ENCODE measurements at regions not wholly inside any gene's neighbourhood (a gene's known extent, or its start where the extent isn't known, plus 50 kb on each side); places are given as distances from the start of the nearest gene placed in this dataset.

DNA sequence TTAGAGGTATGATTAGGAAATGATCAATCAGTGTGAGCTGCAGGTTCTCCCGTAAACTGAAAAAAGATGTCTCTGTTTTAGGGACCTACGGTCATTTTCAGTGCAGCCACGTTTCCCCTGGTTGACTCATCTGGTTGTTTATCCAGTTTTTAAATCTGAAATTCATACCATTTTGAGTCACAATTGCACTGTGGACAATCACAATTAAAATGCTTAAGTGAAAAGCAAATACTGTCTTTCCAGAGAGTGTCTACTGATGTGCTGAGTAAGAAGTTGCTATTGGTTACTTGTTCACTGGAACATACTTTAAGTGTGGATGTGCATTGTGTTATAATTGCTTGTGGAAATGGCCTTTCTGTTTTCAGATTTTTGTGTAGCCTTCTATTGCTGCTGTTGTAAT, 305.1 kb upstream of the SASH1 start:
- intact Hi-C loops (cut with DNase I), result no loop called here
- no peaks in the 10 kb centered on the region for H3K9me3 ChIP-seq
- DNase-seq, result no peak
- H3K27me3 ChIP-seq, result peaks cover 0 to 3% (median 0%) of the 10 kb centered on the region in 4 donors
- TF ChIP-seq, protein P1, sequence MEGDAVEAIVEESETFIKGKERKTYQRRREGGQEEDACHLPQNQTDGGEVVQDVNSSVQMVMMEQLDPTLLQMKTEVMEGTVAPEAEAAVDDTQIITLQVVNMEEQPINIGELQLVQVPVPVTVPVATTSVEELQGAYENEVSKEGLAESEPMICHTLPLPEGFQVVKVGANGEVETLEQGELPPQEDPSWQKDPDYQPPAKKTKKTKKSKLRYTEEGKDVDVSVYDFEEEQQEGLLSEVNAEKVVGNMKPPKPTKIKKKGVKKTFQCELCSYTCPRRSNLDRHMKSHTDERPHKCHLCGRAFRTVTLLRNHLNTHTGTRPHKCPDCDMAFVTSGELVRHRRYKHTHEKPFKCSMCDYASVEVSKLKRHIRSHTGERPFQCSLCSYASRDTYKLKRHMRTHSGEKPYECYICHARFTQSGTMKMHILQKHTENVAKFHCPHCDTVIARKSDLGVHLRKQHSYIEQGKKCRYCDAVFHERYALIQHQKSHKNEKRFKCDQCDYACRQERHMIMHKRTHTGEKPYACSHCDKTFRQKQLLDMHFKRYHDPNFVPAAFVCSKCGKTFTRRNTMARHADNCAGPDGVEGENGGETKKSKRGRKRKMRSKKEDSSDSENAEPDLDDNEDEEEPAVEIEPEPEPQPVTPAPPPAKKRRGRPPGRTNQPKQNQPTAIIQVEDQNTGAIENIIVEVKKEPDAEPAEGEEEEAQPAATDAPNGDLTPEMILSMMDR (IDR thresholded peaks at IDR 0.05), result no peak
- no peak for TF ChIP-seq POLR2A (IDR thresholded peaks at IDR 0.05)
- H3K27ac ChIP-seq, result no peak overlapping the region
- no peaks in the 10 kb centered on the region for H3K4me1 ChIP-seq
- H3K36me3 ChIP-seq, result no peaks in the 10 kb centered on the region
- WGBS, 2 donors, result 45 to 57% methylated on average over 3 of the region's 3 CpGs
- no peak overlapping the region for H3K4me3 ChIP-seq

GRCh38 chr6:148041546-148041945, 301.1 kb upstream of the SASH1 start:
- Histone ChIP-seq H3K9me3 (no peaks in the 10 kb centered on the region), H3K27ac (no peak overlapping the region), H3K27me3 (no peaks in the 10 kb centered on the region), H3K4me3 (no peak overlapping the region), H3K36me3 (no peaks in the 10 kb centered on the region), H3K4me1 (no peaks in the 10 kb centered on the region)
- intact Hi-C loops (cut with DNase I), result no loop called here
- WGBS, 2 donors, result 53 to 75% methylated on average over 4 of the region's 4 CpGs
- DNase-seq, result no peak
- TF ChIP-seq, protein P1 (IDR thresholded peaks at IDR 0.05), result no peak
- TF ChIP-seq POLR2A (IDR thresholded peaks at IDR 0.05), result no peak

DNA sequence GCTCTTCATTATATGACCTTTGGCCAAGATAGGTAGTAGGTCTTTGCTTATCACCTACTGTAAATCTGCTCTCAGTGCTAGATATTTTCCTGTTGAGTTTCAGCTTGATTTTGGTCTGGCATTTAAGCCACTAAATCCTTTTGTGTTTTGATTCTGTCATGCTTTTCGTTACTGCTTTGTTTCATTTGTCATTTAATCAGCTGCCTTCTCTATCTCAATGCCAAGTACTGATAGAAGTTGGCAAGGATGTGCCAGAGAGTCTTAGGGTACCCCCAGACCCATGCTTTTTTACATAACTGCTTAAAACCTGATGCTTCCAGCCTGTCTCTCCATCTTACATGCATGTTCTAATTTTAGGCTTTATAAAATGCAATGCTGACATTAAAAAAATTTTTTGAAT, 300.1 kb upstream of the SASH1 start:
- Histone ChIP-seq H3K4me3 (no peak overlapping the region), H3K27ac (no peak overlapping the region), H3K4me1 (no peaks in the 10 kb centered on the region), H3K27me3 (no peaks in the 10 kb centered on the region), H3K9me3 (peaks cover 0 to 4% (median 0%) of the 10 kb centered on the region in 3 donors), H3K36me3 (no peaks in the 10 kb centered on the region)
- 38 to 42% methylated on average over 1 of the region's 1 CpG for WGBS, 2 donors
- no peak for TF ChIP-seq POLR2A (IDR thresholded peaks at IDR 0.05)
- DNase-seq, result no peak
- intact Hi-C loops (cut with DNase I), result no loop called here

DNA sequence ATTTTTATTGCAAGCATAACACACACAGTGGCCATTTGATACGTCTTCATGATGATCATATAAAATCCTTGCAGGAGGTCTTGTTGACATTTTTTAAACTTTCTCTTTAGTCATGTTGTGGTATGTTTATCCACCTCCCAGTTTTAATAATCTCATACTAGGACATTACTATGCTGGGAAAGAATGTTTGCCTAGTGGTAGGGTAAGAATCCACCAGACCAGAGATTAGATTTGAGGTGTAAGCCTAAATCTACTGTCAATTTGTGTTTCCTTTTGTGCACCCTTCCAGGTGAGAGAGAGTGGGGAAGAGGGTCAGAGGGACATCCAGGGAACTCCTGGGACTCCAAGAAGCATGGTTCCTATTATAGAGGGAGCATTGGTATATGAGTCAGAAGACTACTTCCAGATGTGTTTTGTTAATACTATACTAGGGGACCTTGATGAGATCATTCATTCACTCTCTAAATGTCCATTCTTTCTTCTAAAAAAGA, 298.3 kb upstream of the SASH1 start:
- WGBS, 2 donors, result 67 to 85% methylated on average over 1 of the region's 1 CpG
- intact Hi-C loops (cut with DNase I), result no loop called here
- DNase-seq, result no peak

DNA sequence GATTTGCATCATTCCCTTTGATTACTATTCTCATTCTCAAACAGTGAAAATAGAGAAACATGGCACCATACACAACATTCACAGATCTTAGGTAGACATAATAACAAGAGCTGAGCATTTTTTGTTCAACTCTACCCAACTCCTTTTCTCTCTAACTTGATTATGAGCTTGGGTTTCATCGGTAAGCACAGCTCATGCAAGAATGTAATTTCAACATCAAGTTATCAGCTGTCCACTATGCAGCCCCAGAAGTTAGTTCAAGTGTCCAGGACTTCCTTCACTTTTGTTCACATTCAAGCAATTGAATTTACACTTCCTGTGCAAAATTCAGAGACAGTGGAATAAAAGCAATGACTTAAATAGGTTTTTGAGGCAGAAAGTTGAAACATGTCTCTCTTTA, 297.7 kb upstream of the SASH1 start:
- WGBS, 2 donors, result 69 to 82% methylated on average over 1 of the region's 1 CpG
- Histone ChIP-seq H3K4me1 (no peaks in the 10 kb centered on the region), H3K9me3 (peaks cover 0 to 4% (median 0%) of the 10 kb centered on the region in 3 donors), H3K36me3 (no peaks in the 10 kb centered on the region), H3K27ac (no peak overlapping the region), H3K27me3 (no peaks in the 10 kb centered on the region), H3K4me3 (no peak overlapping the region)
- no peak for DNase-seq
- intact Hi-C loops (cut with DNase I), result no loop called here
- TF ChIP-seq POLR2A (IDR thresholded peaks at IDR 0.05), result no peak
- TF ChIP-seq, protein P1 (IDR thresholded peaks at IDR 0.05), result no peak

More for the DNA sequence above, 298.3 kb upstream of the SASH1 start:
- H3K4me1 ChIP-seq, result no peaks in the 10 kb centered on the region
- H3K9me3 ChIP-seq, result peaks cover 0 to 4% (median 0%) of the 10 kb centered on the region in 3 donors
- H3K4me3 ChIP-seq, result no peak overlapping the region
- no peaks in the 10 kb centered on the region for H3K27me3 ChIP-seq
- H3K27ac ChIP-seq, result no peak overlapping the region
- no peak for TF ChIP-seq POLR2A (IDR thresholded peaks at IDR 0.05)
- TF ChIP-seq, protein P1 (IDR thresholded peaks at IDR 0.05), result no peak
- no peaks in the 10 kb centered on the region for H3K36me3 ChIP-seq

GRCh38 chr6:148053209-148053608, 289.4 kb upstream of the SASH1 start:
- TF ChIP-seq POLR2A (IDR thresholded peaks at IDR 0.05), result no peak
- TF ChIP-seq, protein P1 (IDR thresholded peaks at IDR 0.05), result no peak
- intact Hi-C loops (cut with DNase I), result no loop called here
- no peak for DNase-seq
- Histone ChIP-seq H3K27me3 (no peaks in the 10 kb centered on the region), H3K27ac (no peak overlapping the region), H3K4me3 (no peak overlapping the region), H3K36me3 (no peaks in the 10 kb centered on the region), H3K4me1 (no peaks in the 10 kb centered on the region), H3K9me3 (no peaks in the 10 kb centered on the region)
- WGBS, 2 donors, result 91% methylated on average over 5 of the region's 5 CpGs

All from esophagus squamous epithelium (tissue), 5 donors.